Neural progenitor cell (in vitro differentiated cells): ENCODE measurements at regions not wholly inside any gene's neighbourhood (a gene's known extent, or its start where the extent isn't known, plus 50 kb on each side); places are given as distances from the start of the nearest gene placed in this dataset.

Experiments used
- DNase-seq: peaks from one replicate; pipeline ENCODE4 v3.0.0-alpha.2; 2016; ENCODE audit warnings: low spot score
- H2AFZ ChIP-seq: fragments of 200-600 bp; sonication (generic); replicated peaks from 2 replicates; pipeline ENCODE4 v1.6.1; 2016; ENCODE audit warnings: antibody characterized with exemption
- H3F3A ChIP-seq: fragments of 200-600 bp; sonication (generic); 2 replicates; pipeline ENCODE4 v1.6.1; 2016; ENCODE audit warnings: antibody characterized with exemption, low read depth
- H3K27ac ChIP-seq: fragments of 200-600 bp; sonication (generic); 2 replicates; pipeline ENCODE4 v1.5.1; 2016; ENCODE audit warnings: mild to moderate bottlenecking
- H3K27me3 ChIP-seq: fragments of 200-600 bp; sonication (generic); 2 replicates; pipeline ENCODE4 v1.6.1; 2016; ENCODE audit warnings: mild to moderate bottlenecking, moderate library complexity
- H3K36me3 ChIP-seq: fragments of 200-600 bp; sonication (generic); 2 replicates; pipeline ENCODE4 v1.5.1; 2016
- H3K4me1 ChIP-seq: fragments of 200-600 bp; sonication (generic); 2 replicates; pipeline ENCODE4 v1.6.1; 2016; ENCODE audit warnings: mixed run types
- H3K4me2 ChIP-seq: fragments of 200-600 bp; sonication (generic); 2 replicates; pipeline ENCODE4 v1.6.1; 2016
- H3K4me3 ChIP-seq: fragments of 200-600 bp; sonication (generic); 2 replicates; pipeline ENCODE4 v1.5.1; 2016
- H3K79me2 ChIP-seq: fragments of 200-600 bp; sonication (generic); 2 replicates; pipeline ENCODE4 v1.6.1; 2016; ENCODE audit warnings: low read depth
- H3K9ac ChIP-seq: fragments of 200-600 bp; sonication (generic); 2 replicates; pipeline ENCODE4 v1.6.1; 2016
- H3K9me3 ChIP-seq: fragments of 200-600 bp; sonication (generic); 2 replicates; pipeline ENCODE4 v1.5.1; 2016; ENCODE audit warnings: low read depth
- H4K20me1 ChIP-seq: fragments of 200-600 bp; sonication (generic); 2 replicates; pipeline ENCODE4 v1.6.1; 2016; ENCODE audit warnings: low read depth
- H3K27ac Mint-ChIP-seq: 3 replicates; pipeline ENCODE4 v1.8.0; 2021; ENCODE audit warnings: mixed read lengths
- H3K27me3 Mint-ChIP-seq: 2 replicates; pipeline ENCODE4 v1.8.0; 2022; ENCODE audit warnings: low read depth, mild to moderate bottlenecking, inconsistent platforms, moderate library complexity, mixed read lengths; ENCODE audit not compliant: insufficient read depth
- H3K36me3 Mint-ChIP-seq: 3 replicates; pipeline ENCODE4 v1.8.0; 2021; ENCODE audit warnings: mixed read lengths
- H3K4me1 Mint-ChIP-seq: 3 replicates; pipeline ENCODE4 v1.8.0; 2021; ENCODE audit warnings: mixed read lengths
- H3K4me3 Mint-ChIP-seq: 3 replicates; pipeline ENCODE4 v1.8.0; 2021; ENCODE audit warnings: mild to moderate bottlenecking, moderate library complexity, mixed read lengths
- H3K9me3 Mint-ChIP-seq: 3 replicates; pipeline ENCODE4 v1.8.0; 2020; ENCODE audit warnings: mixed read lengths
- EZH2 ChIP-seq: fragments of 200-600 bp; sonication (generic); IDR thresholded peaks from 2 replicates; pipeline ENCODE4 v1.6.1; 2017; ENCODE audit warnings: antibody characterized with exemption, mild to moderate bottlenecking, moderate library complexity
- EZH2phosphoT487 ChIP-seq: fragments of 200-600 bp; sonication (generic); IDR thresholded peaks from 2 replicates; pipeline ENCODE4 v1.6.1; 2017; ENCODE audit warnings: antibody characterized with exemption
- TF ChIP-seq, protein P1 (sequence below): fragments of 200-600 bp; sonication (generic); IDR thresholded peaks from 2 replicates; pipeline ENCODE4 v1.5.1; 2017; ENCODE audit warnings: antibody characterized with exemption, mild to moderate bottlenecking

DNA sequence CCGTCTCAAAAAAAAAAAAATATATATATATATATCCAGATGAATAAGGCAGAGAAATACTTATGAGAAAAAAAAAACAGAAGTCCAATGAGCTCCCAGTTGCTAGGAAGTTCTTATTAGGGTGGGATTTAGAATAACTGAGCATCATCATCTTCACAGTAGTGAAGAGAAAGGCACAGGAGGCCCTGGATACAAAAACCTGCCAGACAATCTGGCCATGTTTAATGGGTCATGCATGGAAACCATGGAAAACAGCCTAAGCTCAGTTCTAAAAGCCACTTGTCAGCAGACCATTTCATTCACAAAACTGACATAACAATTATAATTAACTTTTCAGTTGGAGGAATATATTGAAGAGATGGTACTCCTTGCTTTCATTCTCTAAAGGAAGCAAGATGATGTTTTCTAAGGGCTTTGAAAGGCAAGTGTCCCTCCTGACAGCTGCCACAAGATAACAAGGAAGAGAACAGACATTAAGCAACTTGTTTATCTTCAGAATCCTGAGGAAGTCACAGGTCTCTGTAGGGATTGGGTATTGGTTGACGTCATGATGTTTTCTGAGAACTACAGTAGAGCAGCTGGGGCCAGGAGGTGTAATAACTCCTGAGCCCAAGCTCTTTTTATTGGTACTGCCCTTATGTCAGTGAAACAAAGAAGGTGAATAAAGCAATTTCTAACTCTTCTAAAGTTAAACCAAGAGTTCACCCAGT is 463.1 kb downstream of the DMAC1 start:
- Histone ChIP-seq H3K79me2 (no peaks in the 10 kb centered on the region), H3K27ac (no peak overlapping the region), H3K4me2 (no peak overlapping the region), H2AFZ (no peak overlapping the region), H4K20me1 (no peaks in the 10 kb centered on the region), H3K9ac (no peak overlapping the region), H3K4me1 (no peaks in the 10 kb centered on the region), H3K9me3 (no peaks in the 10 kb centered on the region), H3K4me3 (no peak overlapping the region), H3K27me3 (no peaks in the 10 kb centered on the region), H3K36me3 (no peaks in the 10 kb centered on the region), H3F3A (no peaks in the 10 kb centered on the region)
- H3K4me3 Mint-ChIP-seq, result no peak overlapping the region
- no peaks in the 10 kb centered on the region for H3K4me1 Mint-ChIP-seq
- H3K9me3 Mint-ChIP-seq, result no peaks in the 10 kb centered on the region
- peaks cover 2% of the 10 kb centered on the region for H3K27me3 Mint-ChIP-seq
- no peak overlapping the region for H3K27ac Mint-ChIP-seq
- TF ChIP-seq, protein P1, sequence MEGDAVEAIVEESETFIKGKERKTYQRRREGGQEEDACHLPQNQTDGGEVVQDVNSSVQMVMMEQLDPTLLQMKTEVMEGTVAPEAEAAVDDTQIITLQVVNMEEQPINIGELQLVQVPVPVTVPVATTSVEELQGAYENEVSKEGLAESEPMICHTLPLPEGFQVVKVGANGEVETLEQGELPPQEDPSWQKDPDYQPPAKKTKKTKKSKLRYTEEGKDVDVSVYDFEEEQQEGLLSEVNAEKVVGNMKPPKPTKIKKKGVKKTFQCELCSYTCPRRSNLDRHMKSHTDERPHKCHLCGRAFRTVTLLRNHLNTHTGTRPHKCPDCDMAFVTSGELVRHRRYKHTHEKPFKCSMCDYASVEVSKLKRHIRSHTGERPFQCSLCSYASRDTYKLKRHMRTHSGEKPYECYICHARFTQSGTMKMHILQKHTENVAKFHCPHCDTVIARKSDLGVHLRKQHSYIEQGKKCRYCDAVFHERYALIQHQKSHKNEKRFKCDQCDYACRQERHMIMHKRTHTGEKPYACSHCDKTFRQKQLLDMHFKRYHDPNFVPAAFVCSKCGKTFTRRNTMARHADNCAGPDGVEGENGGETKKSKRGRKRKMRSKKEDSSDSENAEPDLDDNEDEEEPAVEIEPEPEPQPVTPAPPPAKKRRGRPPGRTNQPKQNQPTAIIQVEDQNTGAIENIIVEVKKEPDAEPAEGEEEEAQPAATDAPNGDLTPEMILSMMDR, result no peak
- no peak for TF ChIP-seq EZH2phosphoT487
- no peak for TF ChIP-seq EZH2
- H3K36me3 Mint-ChIP-seq, result no peaks in the 10 kb centered on the region
- DNase-seq, result no peak

DNA sequence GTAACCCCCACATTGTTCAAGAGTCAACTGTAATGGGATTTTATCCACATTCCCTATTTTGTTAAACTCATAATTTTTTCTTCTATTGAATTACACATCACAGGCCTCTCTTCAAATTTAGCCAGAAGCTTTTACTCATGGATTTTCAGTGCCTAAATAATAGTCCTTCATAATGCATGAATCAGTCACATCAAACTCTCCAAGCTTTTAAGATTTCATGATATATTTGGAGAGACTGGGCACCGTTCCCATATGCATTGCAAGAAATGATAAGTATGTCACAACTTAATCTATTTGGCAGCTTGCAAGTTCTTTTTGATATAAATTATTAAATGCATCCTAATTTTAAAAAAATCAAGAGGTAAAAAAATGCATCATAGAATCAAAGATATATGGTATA is 465.9 kb downstream of the DMAC1 start:
- Histone ChIP-seq H3K4me3 (no peak overlapping the region), H3K4me2 (no peak overlapping the region), H3K27me3 (no peaks in the 10 kb centered on the region), H3K27ac (no peak overlapping the region), H3K9ac (no peak overlapping the region), H3K36me3 (no peaks in the 10 kb centered on the region), H3K79me2 (no peaks in the 10 kb centered on the region), H3K9me3 (no peaks in the 10 kb centered on the region), H3K4me1 (no peaks in the 10 kb centered on the region), H2AFZ (no peak overlapping the region), H4K20me1 (no peaks in the 10 kb centered on the region), H3F3A (no peaks in the 10 kb centered on the region)
- Mint-ChIP-seq H3K9me3 (no peaks in the 10 kb centered on the region), H3K27me3 (peaks cover 2% of the 10 kb centered on the region), H3K27ac (no peak overlapping the region), H3K36me3 (no peaks in the 10 kb centered on the region), H3K4me1 (no peaks in the 10 kb centered on the region), H3K4me3 (no peak overlapping the region)
- no peak for DNase-seq
- TF ChIP-seq EZH2phosphoT487, result no peak

DNA sequence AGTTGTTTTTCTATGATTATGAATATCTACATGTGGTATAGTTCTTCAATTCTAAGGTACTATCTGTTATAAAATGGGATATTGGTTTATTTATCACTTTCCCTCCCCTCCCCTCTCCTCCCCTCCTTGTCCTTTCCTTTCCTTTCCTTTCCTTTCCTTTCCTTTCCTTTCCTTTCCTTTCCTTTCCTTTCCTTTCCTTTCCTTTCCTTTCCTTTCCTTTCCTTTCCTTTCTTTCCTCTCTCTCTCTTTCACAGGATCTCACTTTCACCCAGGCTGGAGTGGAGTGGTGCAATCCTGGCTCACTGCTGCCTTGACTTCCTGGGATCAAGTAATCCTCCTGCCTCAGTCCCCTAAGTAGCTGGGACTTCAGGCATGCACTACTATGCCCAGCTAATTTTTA is 466.8 kb downstream of the DMAC1 start:
- peaks cover 4% of the 10 kb centered on the region for H3K27me3 Mint-ChIP-seq

DNA sequence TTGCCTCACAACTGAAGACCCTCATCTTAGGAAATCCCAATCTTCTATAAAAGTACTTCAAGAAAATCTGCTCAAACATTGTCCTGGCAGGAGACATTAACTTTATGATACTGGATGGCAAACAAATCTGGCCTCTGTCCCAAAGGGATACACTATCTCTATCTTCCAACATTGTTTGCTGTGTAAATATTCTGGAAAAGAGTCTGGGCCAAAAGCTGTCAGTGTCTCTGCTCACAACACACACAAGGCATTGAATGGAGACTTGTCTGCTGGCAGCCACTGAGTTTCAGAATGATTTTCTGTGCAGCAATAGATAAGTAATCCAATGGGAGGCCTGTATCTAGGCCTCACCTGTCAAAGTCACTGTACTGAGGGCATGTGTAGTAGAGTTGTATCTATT is 471.1 kb downstream of the DMAC1 start:
- no peak for DNase-seq
- no peak overlapping the region for H3K27ac ChIP-seq
- H3K9me3 Mint-ChIP-seq, result no peaks in the 10 kb centered on the region
- no peaks in the 10 kb centered on the region for H4K20me1 ChIP-seq
- H3K27me3 Mint-ChIP-seq, result peaks cover 5% of the 10 kb centered on the region
- no peaks in the 10 kb centered on the region for H3K36me3 ChIP-seq
- H3K4me1 Mint-ChIP-seq, result no peaks in the 10 kb centered on the region
- no peaks in the 10 kb centered on the region for H3K27me3 ChIP-seq
- H3K79me2 ChIP-seq, result no peaks in the 10 kb centered on the region
- no peak overlapping the region for H3K4me3 Mint-ChIP-seq
- H3K4me2 ChIP-seq, result no peak overlapping the region
- H3K9me3 ChIP-seq, result no peaks in the 10 kb centered on the region
- H3K9ac ChIP-seq, result no peak overlapping the region
- H3K27ac Mint-ChIP-seq, result no peak overlapping the region
- H2AFZ ChIP-seq, result no peak overlapping the region
- no peak overlapping the region for H3K4me3 ChIP-seq
- H3K36me3 Mint-ChIP-seq, result no peaks in the 10 kb centered on the region
- no peaks in the 10 kb centered on the region for H3K4me1 ChIP-seq
- no peaks in the 10 kb centered on the region for H3F3A ChIP-seq
- TF ChIP-seq, protein P1, result no peak
- TF ChIP-seq EZH2, result no peak
- no peak for TF ChIP-seq EZH2phosphoT487

More for the DNA sequence above, 466.8 kb downstream of the DMAC1 start:
- Histone ChIP-seq H3K9me3 (no peaks in the 10 kb centered on the region), H4K20me1 (no peaks in the 10 kb centered on the region), H3K4me1 (no peaks in the 10 kb centered on the region), H3K27me3 (no peaks in the 10 kb centered on the region), H3K4me3 (no peak overlapping the region), H3K27ac (no peak overlapping the region), H3K4me2 (no peak overlapping the region), H3F3A (no peaks in the 10 kb centered on the region), H3K79me2 (no peaks in the 10 kb centered on the region), H3K9ac (no peak overlapping the region), H3K36me3 (no peaks in the 10 kb centered on the region), H2AFZ (no peak overlapping the region)
- Mint-ChIP-seq H3K4me3 (no peak overlapping the region), H3K27ac (no peak overlapping the region), H3K36me3 (no peaks in the 10 kb centered on the region), H3K4me1 (no peaks in the 10 kb centered on the region), H3K9me3 (no peaks in the 10 kb centered on the region)
- TF ChIP-seq EZH2phosphoT487, result no peak
- TF ChIP-seq, protein P1, result no peak
- DNase-seq, result no peak
